NAMALWA (cell line): ENCODE measurements at regions not wholly inside any gene's neighbourhood (a gene's known extent, or its start where the extent isn't known, plus 50 kb on each side); places are given as distances from the start of the nearest gene placed in this dataset.

Experiments
- DNase-seq: peaks from one replicate; pipeline ENCODE4 v3.0.0-alpha.2; 2015; ENCODE audit warnings: low spot score

GRCh38 chr19:30309905-30310601, 62.1 kb upstream of the ZNF536 start:
- DNase-seq = no peak

GRCh38 chr19:30310602-30311263, 61.5 kb upstream of the ZNF536 start:
- DNase-seq = no peak

- no peak for DNase-seq
Measured at GRCh38 chr19:30311911-30312310, 60.3 kb upstream of the ZNF536 start.

- no peak for DNase-seq
Measured at GRCh38 chr19:30312582-30313352, 59.4 kb upstream of the ZNF536 start.

- no peak for DNase-seq
Measured at GRCh38 chr19:30313353-30313750, 58.8 kb upstream of the ZNF536 start.

- no peak for DNase-seq
Measured at GRCh38 chr19:30314056-30314804, 58.0 kb upstream of the ZNF536 start.

GRCh38 chr19:30314805-30315155, 57.4 kb upstream of the ZNF536 start:
- DNase-seq = no peak

GRCh38 chr19:30315159-30315558, 57.0 kb upstream of the ZNF536 start:
- no peak for DNase-seq

- no peak for DNase-seq
Measured at GRCh38 chr19:30316000-30316491, 56.1 kb upstream of the ZNF536 start.

- DNase-seq = no peak
Measured at GRCh38 chr19:30316560-30317106, 55.6 kb upstream of the ZNF536 start.

- no peak for DNase-seq
Measured at GRCh38 chr19:30317403-30317802, 54.8 kb upstream of the ZNF536 start.

GRCh38 chr19:30318261-30318660, 53.9 kb upstream of the ZNF536 start:
- DNase-seq = no peak

GRCh38 chr19:30318936-30319335, 53.2 kb upstream of the ZNF536 start:
- no peak for DNase-seq

- DNase-seq = no peak
Measured at GRCh38 chr19:30319411-30319810, 52.8 kb upstream of the ZNF536 start.

GRCh38 chr19:30319876-30320275, 52.3 kb upstream of the ZNF536 start:
- no peak for DNase-seq

GRCh38 chr19:30320466-30320865, 51.7 kb upstream of the ZNF536 start:
- DNase-seq = no peak

GRCh38 chr19:30320916-30321315, 51.3 kb upstream of the ZNF536 start:
- DNase-seq = no peak
